ENCODE measurements at regions not wholly inside any gene's neighbourhood (a gene's known extent, or its start where the extent isn't known, plus 50 kb on each side); places are given as distances from the start of the nearest gene placed in this dataset.

- no peak for TF ChIP-seq CTCF (IDR thresholded peaks at IDR 0.05; ENCODE audit: partially characterized antibody, unreplicated experiment)
- Mint-ChIP-seq H3K27ac (ENCODE audit: unreplicated experiment) (no peak overlapping the region), H3K4me3 (ENCODE audit: unreplicated experiment) (no peak overlapping the region), H3K9me3 (ENCODE audit: unreplicated experiment) (peaks cover 2% of the 10 kb centered on the region), H3K27me3 (ENCODE audit: unreplicated experiment) (no peaks in the 10 kb centered on the region), H3K4me1 (ENCODE audit: low read depth, unreplicated experiment) (no peaks in the 10 kb centered on the region), H3K36me3 (ENCODE audit: unreplicated experiment) (no peaks in the 10 kb centered on the region)
- DNase-seq: no peak
Observed at GRCh38 chr6:153958860-153959259, 80.2 kb upstream of the OPRM1 start.

- TF ChIP-seq CTCF (IDR thresholded peaks at IDR 0.05; ENCODE audit: partially characterized antibody, unreplicated experiment): no peak
- Mint-ChIP-seq H3K4me3 (ENCODE audit: unreplicated experiment) (no peak overlapping the region), H3K9me3 (ENCODE audit: unreplicated experiment) (peaks cover 2% of the 10 kb centered on the region), H3K27ac (ENCODE audit: unreplicated experiment) (no peak overlapping the region), H3K36me3 (ENCODE audit: unreplicated experiment) (no peaks in the 10 kb centered on the region), H3K4me1 (ENCODE audit: low read depth, unreplicated experiment) (no peaks in the 10 kb centered on the region), H3K27me3 (ENCODE audit: unreplicated experiment) (no peaks in the 10 kb centered on the region)
- DNase-seq: no peak
Observed at GRCh38 chr6:153957394-153957793, 81.6 kb upstream of the OPRM1 start.

GRCh38 chr6:153956808-153957207, 82.2 kb upstream of the OPRM1 start:
- Mint-ChIP-seq H3K36me3 (ENCODE audit: unreplicated experiment) (no peaks in the 10 kb centered on the region), H3K4me1 (ENCODE audit: low read depth, unreplicated experiment) (no peaks in the 10 kb centered on the region), H3K27me3 (ENCODE audit: unreplicated experiment) (no peaks in the 10 kb centered on the region), H3K4me3 (ENCODE audit: unreplicated experiment) (no peak overlapping the region), H3K27ac (ENCODE audit: unreplicated experiment) (no peak overlapping the region), H3K9me3 (ENCODE audit: unreplicated experiment) (peaks cover 2% of the 10 kb centered on the region)
- no peak for DNase-seq
- no peak for TF ChIP-seq CTCF (IDR thresholded peaks at IDR 0.05; ENCODE audit: partially characterized antibody, unreplicated experiment)

GRCh38 chr6:153949616-153950015, 89.4 kb upstream of the OPRM1 start:
- H3K27me3 Mint-ChIP-seq (ENCODE audit: unreplicated experiment): no peaks in the 10 kb centered on the region
- no peaks in the 10 kb centered on the region for H3K4me1 Mint-ChIP-seq (ENCODE audit: low read depth, unreplicated experiment)
- no peaks in the 10 kb centered on the region for H3K36me3 Mint-ChIP-seq (ENCODE audit: unreplicated experiment)
- H3K4me3 Mint-ChIP-seq (ENCODE audit: unreplicated experiment): no peak overlapping the region
- H3K27ac Mint-ChIP-seq (ENCODE audit: unreplicated experiment): no peak overlapping the region
- no peaks in the 10 kb centered on the region for H3K9me3 Mint-ChIP-seq (ENCODE audit: unreplicated experiment)
- no peak for TF ChIP-seq CTCF (IDR thresholded peaks at IDR 0.05; ENCODE audit: partially characterized antibody, unreplicated experiment)
- no peak for DNase-seq

- DNase-seq: peak; percentile 51
- Mint-ChIP-seq H3K36me3 (ENCODE audit: unreplicated experiment) (no peaks in the 10 kb centered on the region), H3K27me3 (ENCODE audit: unreplicated experiment) (no peaks in the 10 kb centered on the region), H3K9me3 (ENCODE audit: unreplicated experiment) (no peaks in the 10 kb centered on the region), H3K4me1 (ENCODE audit: low read depth, unreplicated experiment) (peaks cover 8% of the 10 kb centered on the region), H3K27ac (ENCODE audit: unreplicated experiment) (no peak overlapping the region), H3K4me3 (ENCODE audit: unreplicated experiment) (no peak overlapping the region)
- peak; percentile 99 for TF ChIP-seq CTCF (IDR thresholded peaks at IDR 0.05; ENCODE audit: partially characterized antibody, unreplicated experiment)
Observed at GRCh38 chr6:153947808-153948447, 91.1 kb upstream of the OPRM1 start.
